ENCODE measurements at regions not wholly inside any gene's neighbourhood (a gene's known extent, or its start where the extent isn't known, plus 50 kb on each side); places are given as distances from the start of the nearest gene placed in this dataset.

DNA sequence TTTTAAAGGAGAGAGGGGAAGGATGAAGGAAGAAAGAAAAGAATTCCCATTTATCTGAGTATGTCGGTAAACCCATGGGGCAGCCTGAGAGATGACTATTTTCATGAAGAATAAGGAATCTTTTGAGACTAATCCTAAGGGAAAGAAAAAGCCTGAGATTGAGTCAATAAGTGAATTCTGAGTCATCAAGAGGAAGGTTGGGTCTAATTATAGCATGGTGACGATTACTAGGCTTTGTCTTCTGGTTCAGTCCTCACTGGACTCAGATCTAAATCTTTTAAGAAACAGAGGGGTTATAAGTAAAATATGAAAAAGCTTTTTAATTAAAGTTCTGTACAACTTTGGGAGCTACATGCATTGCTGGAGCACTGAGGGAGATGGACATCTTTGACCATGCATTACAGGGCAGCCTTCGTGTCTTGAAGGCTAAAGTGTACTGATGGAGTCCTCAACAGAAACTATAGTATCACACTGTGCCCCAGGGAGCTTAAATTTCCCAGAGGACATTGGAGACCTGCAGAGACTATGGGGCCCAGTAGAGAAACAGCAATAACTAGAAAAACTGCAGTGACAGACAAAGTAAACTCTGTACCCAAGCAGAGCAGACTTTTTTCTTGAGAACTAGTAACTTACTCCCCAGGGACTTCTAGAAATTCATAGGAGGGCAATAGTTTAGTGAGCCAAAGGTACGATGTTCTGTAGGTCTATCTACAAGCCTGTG lies 260.9 kb downstream of the RAD51AP2 start:
- H3F3A ChIP-seq (replicated peaks; ENCODE audit: low read depth): no peaks in the 10 kb centered on the region
- H3K79me2 ChIP-seq (replicated peaks; ENCODE audit: insufficient read depth): no peaks in the 10 kb centered on the region
- H4K20me1 ChIP-seq (replicated peaks; ENCODE audit: insufficient read depth): no peaks in the 10 kb centered on the region; the same call in 1 of the 2 replicates
- no peak overlapping the region for H2AFZ ChIP-seq
- Mint-ChIP-seq H3K27me3 (ENCODE audit: insufficient read depth, low read depth, poor library complexity) (peaks cover 2% of the 10 kb centered on the region), H3K9me3 (no peaks in the 10 kb centered on the region), H3K4me1 (peaks cover 6% of the 10 kb centered on the region), H3K27ac (no peak overlapping the region), H3K36me3 (ENCODE audit: low read depth) (no peaks in the 10 kb centered on the region), H3K4me3 (no peak overlapping the region)
- no peak overlapping the region for H3K27ac ChIP-seq (ENCODE audit: low read depth)
- H3K4me3 ChIP-seq: no peak overlapping the region
- ATAC-seq (no peak), DNase-seq (ENCODE audit: low spot score) (no peak)
- no peaks in the 10 kb centered on the region for H3K36me3 ChIP-seq (ENCODE audit: insufficient read depth)
- H3K27me3 ChIP-seq (ENCODE audit: insufficient read depth): no peaks in the 10 kb centered on the region
- TF ChIP-seq, protein P1, sequence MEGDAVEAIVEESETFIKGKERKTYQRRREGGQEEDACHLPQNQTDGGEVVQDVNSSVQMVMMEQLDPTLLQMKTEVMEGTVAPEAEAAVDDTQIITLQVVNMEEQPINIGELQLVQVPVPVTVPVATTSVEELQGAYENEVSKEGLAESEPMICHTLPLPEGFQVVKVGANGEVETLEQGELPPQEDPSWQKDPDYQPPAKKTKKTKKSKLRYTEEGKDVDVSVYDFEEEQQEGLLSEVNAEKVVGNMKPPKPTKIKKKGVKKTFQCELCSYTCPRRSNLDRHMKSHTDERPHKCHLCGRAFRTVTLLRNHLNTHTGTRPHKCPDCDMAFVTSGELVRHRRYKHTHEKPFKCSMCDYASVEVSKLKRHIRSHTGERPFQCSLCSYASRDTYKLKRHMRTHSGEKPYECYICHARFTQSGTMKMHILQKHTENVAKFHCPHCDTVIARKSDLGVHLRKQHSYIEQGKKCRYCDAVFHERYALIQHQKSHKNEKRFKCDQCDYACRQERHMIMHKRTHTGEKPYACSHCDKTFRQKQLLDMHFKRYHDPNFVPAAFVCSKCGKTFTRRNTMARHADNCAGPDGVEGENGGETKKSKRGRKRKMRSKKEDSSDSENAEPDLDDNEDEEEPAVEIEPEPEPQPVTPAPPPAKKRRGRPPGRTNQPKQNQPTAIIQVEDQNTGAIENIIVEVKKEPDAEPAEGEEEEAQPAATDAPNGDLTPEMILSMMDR (conservative IDR thresholded peaks at IDR 0.05; ENCODE audit: low read depth in 2 of 2): no peak
- TF ChIP-seq ZNF331 (CRISPR knock-in tag; IDR thresholded peaks at IDR 0.05; ENCODE audit: low read depth) (no peak), CREB1 (CRISPR knock-in tag; IDR thresholded peaks at IDR 0.05; ENCODE audit: low read depth) (no peak), JUNB (IDR thresholded peaks at IDR 0.05; ENCODE audit: unreplicated experiment) (no peak), ZNF114 (CRISPR knock-in tag; IDR thresholded peaks at IDR 0.05) (no peak), POLR2AphosphoS5 (IDR thresholded peaks at IDR 0.05; ENCODE audit: low read depth) (no peak), STAT1 (IDR thresholded peaks at IDR 0.05; ENCODE audit: unreplicated experiment) (no peak), NANOG (IDR thresholded peaks at IDR 0.05; ENCODE audit: borderline replicate concordance) (no peak), EZH2phosphoT487 (IDR thresholded peaks at IDR 0.05; ENCODE audit: unreplicated experiment) (no peak), EZH2 (IDR thresholded peaks at IDR 0.05; ENCODE audit: low read depth, unreplicated experiment) (no peak)
- TF ChIP-seq, protein P2, sequence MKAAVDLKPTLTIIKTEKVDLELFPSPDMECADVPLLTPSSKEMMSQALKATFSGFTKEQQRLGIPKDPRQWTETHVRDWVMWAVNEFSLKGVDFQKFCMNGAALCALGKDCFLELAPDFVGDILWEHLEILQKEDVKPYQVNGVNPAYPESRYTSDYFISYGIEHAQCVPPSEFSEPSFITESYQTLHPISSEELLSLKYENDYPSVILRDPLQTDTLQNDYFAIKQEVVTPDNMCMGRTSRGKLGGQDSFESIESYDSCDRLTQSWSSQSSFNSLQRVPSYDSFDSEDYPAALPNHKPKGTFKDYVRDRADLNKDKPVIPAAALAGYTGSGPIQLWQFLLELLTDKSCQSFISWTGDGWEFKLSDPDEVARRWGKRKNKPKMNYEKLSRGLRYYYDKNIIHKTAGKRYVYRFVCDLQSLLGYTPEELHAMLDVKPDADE (IDR thresholded peaks at IDR 0.05): no peak
- TF ChIP-seq, protein P3, sequence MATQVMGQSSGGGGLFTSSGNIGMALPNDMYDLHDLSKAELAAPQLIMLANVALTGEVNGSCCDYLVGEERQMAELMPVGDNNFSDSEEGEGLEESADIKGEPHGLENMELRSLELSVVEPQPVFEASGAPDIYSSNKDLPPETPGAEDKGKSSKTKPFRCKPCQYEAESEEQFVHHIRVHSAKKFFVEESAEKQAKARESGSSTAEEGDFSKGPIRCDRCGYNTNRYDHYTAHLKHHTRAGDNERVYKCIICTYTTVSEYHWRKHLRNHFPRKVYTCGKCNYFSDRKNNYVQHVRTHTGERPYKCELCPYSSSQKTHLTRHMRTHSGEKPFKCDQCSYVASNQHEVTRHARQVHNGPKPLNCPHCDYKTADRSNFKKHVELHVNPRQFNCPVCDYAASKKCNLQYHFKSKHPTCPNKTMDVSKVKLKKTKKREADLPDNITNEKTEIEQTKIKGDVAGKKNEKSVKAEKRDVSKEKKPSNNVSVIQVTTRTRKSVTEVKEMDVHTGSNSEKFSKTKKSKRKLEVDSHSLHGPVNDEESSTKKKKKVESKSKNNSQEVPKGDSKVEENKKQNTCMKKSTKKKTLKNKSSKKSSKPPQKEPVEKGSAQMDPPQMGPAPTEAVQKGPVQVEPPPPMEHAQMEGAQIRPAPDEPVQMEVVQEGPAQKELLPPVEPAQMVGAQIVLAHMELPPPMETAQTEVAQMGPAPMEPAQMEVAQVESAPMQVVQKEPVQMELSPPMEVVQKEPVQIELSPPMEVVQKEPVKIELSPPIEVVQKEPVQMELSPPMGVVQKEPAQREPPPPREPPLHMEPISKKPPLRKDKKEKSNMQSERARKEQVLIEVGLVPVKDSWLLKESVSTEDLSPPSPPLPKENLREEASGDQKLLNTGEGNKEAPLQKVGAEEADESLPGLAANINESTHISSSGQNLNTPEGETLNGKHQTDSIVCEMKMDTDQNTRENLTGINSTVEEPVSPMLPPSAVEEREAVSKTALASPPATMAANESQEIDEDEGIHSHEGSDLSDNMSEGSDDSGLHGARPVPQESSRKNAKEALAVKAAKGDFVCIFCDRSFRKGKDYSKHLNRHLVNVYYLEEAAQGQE (IDR thresholded peaks at IDR 0.05; ENCODE audit: unreplicated experiment): no peak
- TF ChIP-seq, protein P4, sequence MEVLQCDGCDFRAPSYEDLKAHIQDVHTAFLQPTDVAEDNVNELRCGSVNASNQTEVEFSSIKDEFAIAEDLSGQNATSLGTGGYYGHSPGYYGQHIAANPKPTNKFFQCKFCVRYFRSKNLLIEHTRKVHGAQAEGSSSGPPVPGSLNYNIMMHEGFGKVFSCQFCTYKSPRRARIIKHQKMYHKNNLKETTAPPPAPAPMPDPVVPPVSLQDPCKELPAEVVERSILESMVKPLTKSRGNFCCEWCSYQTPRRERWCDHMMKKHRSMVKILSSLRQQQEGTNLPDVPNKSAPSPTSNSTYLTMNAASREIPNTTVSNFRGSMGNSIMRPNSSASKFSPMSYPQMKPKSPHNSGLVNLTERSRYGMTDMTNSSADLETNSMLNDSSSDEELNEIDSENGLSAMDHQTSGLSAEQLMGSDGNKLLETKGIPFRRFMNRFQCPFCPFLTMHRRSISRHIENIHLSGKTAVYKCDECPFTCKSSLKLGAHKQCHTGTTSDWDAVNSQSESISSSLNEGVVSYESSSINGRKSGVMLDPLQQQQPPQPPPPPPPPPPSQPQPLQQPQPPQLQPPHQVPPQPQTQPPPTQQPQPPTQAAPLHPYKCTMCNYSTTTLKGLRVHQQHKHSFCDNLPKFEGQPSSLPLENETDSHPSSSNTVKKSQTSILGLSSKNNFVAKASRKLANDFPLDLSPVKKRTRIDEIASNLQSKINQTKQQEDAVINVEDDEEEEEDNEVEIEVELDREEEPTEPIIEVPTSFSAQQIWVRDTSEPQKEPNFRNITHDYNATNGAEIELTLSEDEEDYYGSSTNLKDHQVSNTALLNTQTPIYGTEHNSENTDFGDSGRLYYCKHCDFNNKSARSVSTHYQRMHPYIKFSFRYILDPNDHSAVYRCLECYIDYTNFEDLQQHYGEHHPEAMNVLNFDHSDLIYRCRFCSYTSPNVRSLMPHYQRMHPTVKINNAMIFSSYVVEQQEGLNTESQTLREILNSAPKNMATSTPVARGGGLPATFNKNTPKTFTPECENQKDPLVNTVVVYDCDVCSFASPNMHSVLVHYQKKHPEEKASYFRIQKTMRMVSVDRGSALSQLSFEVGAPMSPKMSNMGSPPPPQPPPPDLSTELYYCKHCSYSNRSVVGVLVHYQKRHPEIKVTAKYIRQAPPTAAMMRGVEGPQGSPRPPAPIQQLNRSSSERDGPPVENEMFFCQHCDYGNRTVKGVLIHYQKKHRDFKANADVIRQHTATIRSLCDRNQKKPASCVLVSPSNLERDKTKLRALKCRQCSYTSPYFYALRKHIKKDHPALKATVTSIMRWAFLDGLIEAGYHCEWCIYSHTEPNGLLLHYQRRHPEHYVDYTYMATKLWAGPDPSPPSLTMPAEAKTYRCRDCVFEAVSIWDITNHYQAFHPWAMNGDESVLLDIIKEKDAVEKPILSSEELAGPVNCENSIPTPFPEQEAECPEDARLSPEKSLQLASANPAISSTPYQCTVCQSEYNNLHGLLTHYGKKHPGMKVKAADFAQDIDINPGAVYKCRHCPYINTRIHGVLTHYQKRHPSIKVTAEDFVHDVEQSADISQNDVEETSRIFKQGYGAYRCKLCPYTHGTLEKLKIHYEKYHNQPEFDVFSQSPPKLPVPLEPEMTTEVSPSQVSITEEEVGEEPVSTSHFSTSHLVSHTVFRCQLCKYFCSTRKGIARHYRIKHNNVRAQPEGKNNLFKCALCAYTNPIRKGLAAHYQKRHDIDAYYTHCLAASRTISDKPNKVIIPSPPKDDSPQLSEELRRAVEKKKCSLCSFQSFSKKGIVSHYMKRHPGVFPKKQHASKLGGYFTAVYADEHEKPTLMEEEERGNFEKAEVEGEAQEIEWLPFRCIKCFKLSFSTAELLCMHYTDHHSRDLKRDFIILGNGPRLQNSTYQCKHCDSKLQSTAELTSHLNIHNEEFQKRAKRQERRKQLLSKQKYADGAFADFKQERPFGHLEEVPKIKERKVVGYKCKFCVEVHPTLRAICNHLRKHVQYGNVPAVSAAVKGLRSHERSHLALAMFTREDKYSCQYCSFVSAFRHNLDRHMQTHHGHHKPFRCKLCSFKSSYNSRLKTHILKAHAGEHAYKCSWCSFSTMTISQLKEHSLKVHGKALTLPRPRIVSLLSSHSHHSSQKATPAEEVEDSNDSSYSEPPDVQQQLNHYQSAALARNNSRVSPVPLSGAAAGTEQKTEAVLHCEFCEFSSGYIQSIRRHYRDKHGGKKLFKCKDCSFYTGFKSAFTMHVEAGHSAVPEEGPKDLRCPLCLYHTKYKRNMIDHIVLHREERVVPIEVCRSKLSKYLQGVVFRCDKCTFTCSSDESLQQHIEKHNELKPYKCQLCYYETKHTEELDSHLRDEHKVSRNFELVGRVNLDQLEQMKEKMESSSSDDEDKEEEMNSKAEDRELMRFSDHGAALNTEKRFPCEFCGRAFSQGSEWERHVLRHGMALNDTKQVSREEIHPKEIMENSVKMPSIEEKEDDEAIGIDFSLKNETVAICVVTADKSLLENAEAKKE (CRISPR knock-in tag; IDR thresholded peaks at IDR 0.05): no peak
- H3K9me2 ChIP-seq (ENCODE audit: insufficient read depth): no peaks in the 10 kb centered on the region
- peaks cover 6% of the 10 kb centered on the region; the same call in 1 of the 2 replicates for H3K4me1 ChIP-seq (ENCODE audit: insufficient read depth)
- H3K4me2 ChIP-seq: no peak overlapping the region

Data from GM23338 (cell line).